Stimulated activated CD8-positive, alpha-beta memory T cell treated with anti-CD3 and anti-CD28 coated beads, Interleukin-15, amount 100 ng/mL, for 48 hours (primary cell): ENCODE measurements at regions not wholly inside any gene's neighbourhood (a gene's known extent, or its start where the extent isn't known, plus 50 kb on each side); places are given as distances from the start of the nearest gene placed in this dataset.
"Not testable (repeated sequence)": the region's sequence is repeated elsewhere in the genome, so short reads cannot be mapped to it uniquely, and the experiment has no call there.

Experiments used
- DNase-seq, 2 donors: peaks; one replicate each; pipeline ENCODE4 v3.0.0-alpha.2; 2020; ENCODE audit warnings: low read depth in 2 of 2

- DNase-seq: no peak
These were observed 266.1 kb upstream of the ANXA10 start for GRCh38 chr4:167826281-167826680.

- no peak for DNase-seq
These were observed 260.5 kb upstream of the ANXA10 start for GRCh38 chr4:167831855-167832254.

- no peak for DNase-seq
These were observed 253.7 kb upstream of the ANXA10 start for GRCh38 chr4:167838686-167839085.

GRCh38 chr4:167842487-167842886 is 249.8 kb upstream of the ANXA10 start:
- DNase-seq: no peak

- no peak for DNase-seq
These were observed 237.5 kb upstream of the ANXA10 start for GRCh38 chr4:167854881-167855280.

- not testable (repeated sequence) for DNase-seq
These were observed 234.2 kb upstream of the ANXA10 start for GRCh38 chr4:167858127-167858526.

GRCh38 chr4:167867191-167867590 is 225.1 kb upstream of the ANXA10 start:
- no peak for DNase-seq

- no peak for DNase-seq
These were observed 224.2 kb upstream of the ANXA10 start for GRCh38 chr4:167868163-167868562.

GRCh38 chr4:167873496-167873895 is 218.8 kb upstream of the ANXA10 start:
- DNase-seq: no peak

- not testable (repeated sequence) for DNase-seq
These were observed 216.2 kb upstream of the ANXA10 start for GRCh38 chr4:167876091-167876490.

GRCh38 chr4:167877826-167878225 is 214.5 kb upstream of the ANXA10 start:
- DNase-seq: not testable (repeated sequence)

GRCh38 chr4:167883266-167883665 is 209.1 kb upstream of the ANXA10 start:
- DNase-seq: no peak

GRCh38 chr4:167885071-167885470 is 207.3 kb upstream of the ANXA10 start:
- DNase-seq: no peak

- no peak for DNase-seq
These were observed 206.5 kb upstream of the ANXA10 start for GRCh38 chr4:167885872-167886271.

GRCh38 chr4:167887726-167888125 is 204.6 kb upstream of the ANXA10 start:
- DNase-seq: no peak

GRCh38 chr4:167890226-167890625 is 202.1 kb upstream of the ANXA10 start:
- DNase-seq: no peak

- DNase-seq: no peak
These were observed 198.8 kb upstream of the ANXA10 start for GRCh38 chr4:167893531-167893930.

GRCh38 chr4:167896260-167896659 is 196.1 kb upstream of the ANXA10 start:
- DNase-seq: not testable (repeated sequence)

GRCh38 chr4:167897116-167897515 is 195.2 kb upstream of the ANXA10 start:
- DNase-seq: no peak

- no peak for DNase-seq
These were observed 189.0 kb upstream of the ANXA10 start for GRCh38 chr4:167903291-167903721.

GRCh38 chr4:167906851-167907250 is 185.5 kb upstream of the ANXA10 start:
- DNase-seq: no peak

GRCh38 chr4:167908816-167909215 is 183.5 kb upstream of the ANXA10 start:
- DNase-seq: no peak

GRCh38 chr4:167912535-167912934 is 179.8 kb upstream of the ANXA10 start:
- DNase-seq: not testable (repeated sequence)

GRCh38 chr4:167918077-167918476 is 174.3 kb upstream of the ANXA10 start:
- DNase-seq: no peak

GRCh38 chr4:167930166-167930565 is 162.2 kb upstream of the ANXA10 start:
- no peak for DNase-seq
